H9 (cell line): ENCODE measurements at regions not wholly inside any gene's neighbourhood (a gene's known extent, or its start where the extent isn't known, plus 50 kb on each side); places are given as distances from the start of the nearest gene placed in this dataset.

Source experiments
- DNase-seq: peaks from one replicate; pipeline ENCODE4 v3.0.0-alpha.2; 2017
- H2AFZ ChIP-seq: one replicate; pipeline ENCODE4 v1.6.1; 2013; ENCODE audit warnings: mild to moderate bottlenecking, low read length, control low read depth, moderate library complexity
- H2AK5ac ChIP-seq: 2 replicates; pipeline ENCODE4 v1.6.1; 2013; ENCODE audit warnings: low read length, control low read depth, mixed read lengths; ENCODE audit not compliant: insufficient read length
- H2BK120ac ChIP-seq: one replicate; pipeline ENCODE4 v1.6.1; 2013; ENCODE audit warnings: low read depth, mild to moderate bottlenecking, low read length, control low read depth, inconsistent platforms; ENCODE audit not compliant: poor library complexity, severe bottlenecking
- H2BK12ac ChIP-seq: 2 replicates; pipeline ENCODE4 v1.6.1; 2013; ENCODE audit warnings: low read length, control low read depth, mixed read lengths, low read depth; ENCODE audit not compliant: insufficient read length
- H2BK15ac ChIP-seq: 2 replicates; pipeline ENCODE4 v1.6.1; 2013; ENCODE audit warnings: low read depth, low read length, control low read depth
- H2BK20ac ChIP-seq: one replicate; pipeline ENCODE4 v1.6.1; 2013; ENCODE audit warnings: low read depth, mild to moderate bottlenecking, low read length, control low read depth, inconsistent platforms; ENCODE audit not compliant: poor library complexity, severe bottlenecking
- H2BK5ac ChIP-seq: 2 replicates; pipeline ENCODE4 v1.6.1; 2013; ENCODE audit warnings: low read length, control low read depth, mixed read lengths; ENCODE audit not compliant: insufficient read length
- H3K14ac ChIP-seq: 2 replicates; pipeline ENCODE4 v1.6.1; 2013; ENCODE audit warnings: low read length, control low read depth; ENCODE audit not compliant: insufficient read depth
- H3K18ac ChIP-seq: 2 replicates; pipeline ENCODE4 v1.6.1; 2013; ENCODE audit warnings: low read depth, mild to moderate bottlenecking, mixed read lengths, low read length, control low read depth; ENCODE audit not compliant: insufficient read length
- H3K23ac ChIP-seq: 2 replicates; pipeline ENCODE4 v1.6.1; 2013; ENCODE audit warnings: low read length, control low read depth, mixed read lengths, low read depth; ENCODE audit not compliant: insufficient read length
- H3K23me2 ChIP-seq: 2 replicates; pipeline ENCODE4 v1.6.1; 2013; ENCODE audit warnings: low read depth, mild to moderate bottlenecking, mixed read lengths, low read length, control low read depth; ENCODE audit not compliant: insufficient read length, poor library complexity, severe bottlenecking
- H3K27ac ChIP-seq: 2 replicates; pipeline ENCODE4 v1.5.1; 2013; ENCODE audit warnings: low read length, control low read depth, mixed read lengths, low read depth; ENCODE audit not compliant: insufficient read length
- H3K27me3 ChIP-seq: 2 replicates; pipeline ENCODE4 v1.6.1; 2013; ENCODE audit warnings: low read length, control low read depth, inconsistent platforms; ENCODE audit not compliant: insufficient read depth
- H3K4ac ChIP-seq: 2 replicates; pipeline ENCODE4 v1.6.1; 2013; ENCODE audit warnings: low read depth, mild to moderate bottlenecking, control low read depth, inconsistent platforms, low read length, moderate library complexity
- H3K4me1 ChIP-seq: 2 replicates; pipeline ENCODE4 v1.6.1; 2013; ENCODE audit warnings: low read length, control low read depth, inconsistent platforms; ENCODE audit not compliant: insufficient read depth
- H3K4me2 ChIP-seq: 2 replicates; pipeline ENCODE4 v1.6.1; 2013; ENCODE audit warnings: low read length, control low read depth, mixed read lengths; ENCODE audit not compliant: insufficient read length, insufficient read depth
- H3K56ac ChIP-seq: 2 replicates; pipeline ENCODE4 v1.6.1; 2013; ENCODE audit warnings: low read depth, mild to moderate bottlenecking, mixed read lengths, low read length, control low read depth; ENCODE audit not compliant: insufficient read length
- H3K79me1 ChIP-seq: 2 replicates; pipeline ENCODE4 v1.6.1; 2013; ENCODE audit warnings: low read depth, mild to moderate bottlenecking, moderate library complexity, low read length, control low read depth, inconsistent platforms; ENCODE audit not compliant: insufficient read depth, poor library complexity, severe bottlenecking
- H3K79me2 ChIP-seq: 2 replicates; pipeline ENCODE4 v1.6.1; 2013; ENCODE audit warnings: low read length, control low read depth, inconsistent platforms; ENCODE audit not compliant: insufficient read depth
- H3K9ac ChIP-seq: 2 replicates; pipeline ENCODE4 v1.6.1; 2013; ENCODE audit warnings: low read length, control low read depth, mixed read lengths; ENCODE audit not compliant: insufficient read length; ENCODE audit errors: extremely low read depth
- H3K9me3 ChIP-seq: one replicate; pipeline ENCODE4 v1.6.1; 2013; ENCODE audit warnings: low read depth, low read length, inconsistent platforms; ENCODE audit not compliant: control insufficient read depth
- H3T11ph ChIP-seq: one replicate; pipeline ENCODE4 v1.6.1; 2013; ENCODE audit warnings: mild to moderate bottlenecking, low read length, control low read depth, inconsistent platforms
- H4K20me1 ChIP-seq: one replicate; pipeline ENCODE4 v1.6.1; 2013; ENCODE audit not compliant: control insufficient read depth, insufficient read length, insufficient read depth
- H4K5ac ChIP-seq: 2 replicates; pipeline ENCODE4 v1.6.1; 2013; ENCODE audit warnings: low read depth, mild to moderate bottlenecking, mixed read lengths, low read length, control low read depth; ENCODE audit not compliant: insufficient read length
- H4K8ac ChIP-seq: replicated peaks from 2 replicates; pipeline ENCODE4 v1.6.1; 2013; ENCODE audit warnings: low read length, control low read depth, mixed read lengths, low read depth; ENCODE audit not compliant: insufficient read length
- H4K91ac ChIP-seq: 2 replicates; pipeline ENCODE4 v1.6.1; 2013; ENCODE audit warnings: low read depth, mild to moderate bottlenecking, moderate library complexity, mixed read lengths, low read length, control low read depth; ENCODE audit not compliant: insufficient read length
- H3K27ac Mint-ChIP-seq, 3 experiments: 2 replicates in 2 of 3; 3 replicates in 1 of 3; pipeline ENCODE4 v1.8.0; 2020 to 2021; ENCODE audit warnings: mixed read lengths in 3 of 3, mild to moderate bottlenecking in 1 of 3, moderate library complexity in 1 of 3
- H3K27me3 Mint-ChIP-seq: 2 replicates; pipeline ENCODE4 v1.8.0; 2021; ENCODE audit warnings: low read depth, mild to moderate bottlenecking, moderate library complexity, mixed read lengths
- H3K36me3 Mint-ChIP-seq, 3 experiments: 2 replicates in 2 of 3; 3 replicates in 1 of 3; pipeline ENCODE4 v1.8.0; 2020 to 2021; ENCODE audit warnings: low read depth in 3 of 3, mixed read lengths in 3 of 3; ENCODE audit not compliant: insufficient read depth in 1 of 3
- H3K4me1 Mint-ChIP-seq, 2 experiments: 2 replicates each; pipeline ENCODE4 v1.8.0; 2020; ENCODE audit warnings: mixed read lengths in 2 of 2
- H3K4me3 Mint-ChIP-seq, 2 experiments: 2 replicates in 1 of 2; 3 replicates in 1 of 2; pipeline ENCODE4 v1.8.0; 2020 to 2021; ENCODE audit warnings: mild to moderate bottlenecking in 2 of 2, mixed read lengths in 2 of 2, moderate library complexity in 1 of 2
- H3K9me3 Mint-ChIP-seq, 2 experiments: 2 replicates in 1 of 2; 3 replicates in 1 of 2; pipeline ENCODE4 v1.8.0; 2020; ENCODE audit warnings: mild to moderate bottlenecking in 2 of 2, mixed read lengths in 2 of 2, moderate library complexity in 1 of 2
- WGBS: extraction: QIAGEN DNeasy Blood & Tissue Kit; methylation state at CpG from one replicate; pipeline ENCODE4 v1.1.7; 2013; ENCODE audit warnings: missing lambda C conversion rate, low lambda C conversion rate, mixed read lengths; ENCODE audit not compliant: insufficient read length; ENCODE audit errors: extremely low coverage; 5-methylcytosine and 5-hydroxymethylcytosine counted together
- TF ChIP-seq, protein P1 (sequence below): fragments of 200-600 bp; sonication (generic); conservative IDR thresholded peaks from 3 replicates; pipeline ENCODE4 v1.8.0; 2021; ENCODE audit warnings: antibody characterized with exemption, mild to moderate bottlenecking

- H3K4me1 Mint-ChIP-seq: peaks cover 10 to 20% of the 10 kb centered on the region in 2 experiments
- DNase-seq: no peak
- H4K91ac ChIP-seq: no peak overlapping the region
- H3K27me3 ChIP-seq: no peaks in the 10 kb centered on the region
- H2AFZ ChIP-seq: no peak overlapping the region
- H3K9me3 ChIP-seq: no peaks in the 10 kb centered on the region
- H4K8ac ChIP-seq: no peak overlapping the region
- no peak overlapping the region for H2BK5ac ChIP-seq
- H3K56ac ChIP-seq: no peak overlapping the region
- no peak overlapping the region for H3K23ac ChIP-seq
- no peak overlapping the region for H3K18ac ChIP-seq
- H3K79me1 ChIP-seq: no peaks in the 10 kb centered on the region
- H2AK5ac ChIP-seq: no peak overlapping the region
- H2BK20ac ChIP-seq: no peak overlapping the region
- no peaks in the 10 kb centered on the region for H3K9me3 Mint-ChIP-seq
- no peak overlapping the region for H2BK12ac ChIP-seq
- no peaks in the 10 kb centered on the region for H3K36me3 Mint-ChIP-seq
- H4K20me1 ChIP-seq: no peaks in the 10 kb centered on the region
- no peak overlapping the region for H4K5ac ChIP-seq
- H3K4me1 ChIP-seq: no peaks in the 10 kb centered on the region
- H3K27ac ChIP-seq: no peak overlapping the region
- no peaks in the 10 kb centered on the region for H3K27me3 Mint-ChIP-seq
- no peaks in the 10 kb centered on the region for H3K23me2 ChIP-seq
- H3K79me2 ChIP-seq: no peaks in the 10 kb centered on the region
- TF ChIP-seq, protein P1, sequence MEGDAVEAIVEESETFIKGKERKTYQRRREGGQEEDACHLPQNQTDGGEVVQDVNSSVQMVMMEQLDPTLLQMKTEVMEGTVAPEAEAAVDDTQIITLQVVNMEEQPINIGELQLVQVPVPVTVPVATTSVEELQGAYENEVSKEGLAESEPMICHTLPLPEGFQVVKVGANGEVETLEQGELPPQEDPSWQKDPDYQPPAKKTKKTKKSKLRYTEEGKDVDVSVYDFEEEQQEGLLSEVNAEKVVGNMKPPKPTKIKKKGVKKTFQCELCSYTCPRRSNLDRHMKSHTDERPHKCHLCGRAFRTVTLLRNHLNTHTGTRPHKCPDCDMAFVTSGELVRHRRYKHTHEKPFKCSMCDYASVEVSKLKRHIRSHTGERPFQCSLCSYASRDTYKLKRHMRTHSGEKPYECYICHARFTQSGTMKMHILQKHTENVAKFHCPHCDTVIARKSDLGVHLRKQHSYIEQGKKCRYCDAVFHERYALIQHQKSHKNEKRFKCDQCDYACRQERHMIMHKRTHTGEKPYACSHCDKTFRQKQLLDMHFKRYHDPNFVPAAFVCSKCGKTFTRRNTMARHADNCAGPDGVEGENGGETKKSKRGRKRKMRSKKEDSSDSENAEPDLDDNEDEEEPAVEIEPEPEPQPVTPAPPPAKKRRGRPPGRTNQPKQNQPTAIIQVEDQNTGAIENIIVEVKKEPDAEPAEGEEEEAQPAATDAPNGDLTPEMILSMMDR: no peak
- H3K4me3 Mint-ChIP-seq: no peak overlapping the region
- H3K9ac ChIP-seq: no peak overlapping the region
- H3K4me2 ChIP-seq: no peak overlapping the region
- H3K4ac ChIP-seq: no peak overlapping the region
- H3T11ph ChIP-seq: no peak overlapping the region
- no peak overlapping the region for H2BK15ac ChIP-seq
- H3K27ac Mint-ChIP-seq: peak overlapping the region in 1 of 3 experiments; percentile 47; a peak in 2 of 7 replicates
- H2BK120ac ChIP-seq: no peak overlapping the region
- no CpG with 5 or more reads among the region's 1 CpG for WGBS
- H3K14ac ChIP-seq: no peak overlapping the region
Observed at GRCh38 chr4:79495447-79495846, 87.4 kb upstream of the GK2 start.
